GM21737 (cell line): ENCODE measurements at regions not wholly inside any gene's neighbourhood (a gene's known extent, or its start where the extent isn't known, plus 50 kb on each side); places are given as distances from the start of the nearest gene placed in this dataset.

Experiments
- ATAC-seq: cut with Tn5 transposase; IDR thresholded peaks from one replicate; pipeline ENCODE4 v1.9.1; 2021; ENCODE audit warnings: mild to moderate bottlenecking, moderate library complexity; ENCODE audit not compliant: unreplicated experiment

DNA sequence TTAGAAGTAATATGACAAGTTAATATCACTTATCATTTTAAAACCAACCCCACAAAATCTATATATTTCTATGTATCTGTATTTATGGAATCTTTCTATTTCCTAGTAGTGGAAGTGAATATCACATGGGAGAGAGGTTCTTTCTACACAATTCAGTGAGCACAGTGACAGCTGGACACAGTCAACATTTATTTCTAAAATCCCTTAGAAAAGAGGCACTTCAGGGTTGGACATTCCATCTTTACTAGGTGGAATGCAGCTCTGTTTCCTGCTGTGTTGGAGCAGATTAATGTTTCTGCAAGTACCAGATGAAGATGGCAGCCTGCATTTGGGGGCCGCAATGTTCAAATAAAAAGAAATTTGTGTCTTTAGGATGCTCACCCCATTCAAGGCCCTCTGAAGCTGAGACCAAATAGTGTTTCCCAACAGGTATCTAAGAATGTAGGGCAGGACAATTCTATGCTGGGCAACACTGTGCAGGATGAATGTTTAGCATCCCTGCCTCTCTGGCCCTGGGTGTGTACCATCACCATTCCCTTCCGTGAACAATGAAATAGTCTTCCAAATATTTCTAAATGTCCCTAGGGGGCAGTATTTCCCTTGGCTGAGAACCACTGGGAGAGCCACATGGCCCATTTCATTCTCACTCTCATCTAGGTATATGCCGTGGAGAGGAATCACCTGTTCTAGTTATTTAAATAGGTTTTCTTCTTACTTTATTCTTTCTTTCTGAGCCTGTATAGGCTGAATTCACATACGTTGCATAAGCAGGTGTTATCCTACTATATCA, 394.8 kb downstream of the PRDM2 start:
- no peak for ATAC-seq

GRCh38 chr1:14098294-14098913, 398.4 kb downstream of the PRDM2 start:
- no peak for ATAC-seq

- ATAC-seq = no peak
Observed at GRCh38 chr1:14100444-14100843, 400.5 kb downstream of the PRDM2 start.

DNA sequence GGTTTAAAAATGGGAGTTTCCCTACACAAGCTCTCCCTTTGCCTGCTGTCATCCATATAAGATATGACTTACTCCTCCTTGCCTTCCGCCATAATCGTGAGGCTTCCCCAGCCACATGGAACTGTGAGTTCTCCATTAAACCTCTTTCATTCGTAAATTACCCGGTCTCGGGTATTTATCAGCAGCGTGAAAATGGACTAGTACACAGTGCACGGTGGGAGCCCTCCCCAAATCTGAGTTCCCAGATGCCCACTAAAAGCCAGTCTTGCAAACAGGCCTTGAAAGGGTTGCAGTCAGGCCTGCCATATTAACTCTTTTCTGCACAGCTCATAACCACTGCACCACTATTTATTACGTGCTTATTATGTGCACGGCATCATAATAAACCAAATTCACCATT, 400.9 kb downstream of the PRDM2 start:
- ATAC-seq = no peak

GRCh38 chr1:14102180-14102579, 402.2 kb downstream of the PRDM2 start:
- ATAC-seq = no peak

DNA sequence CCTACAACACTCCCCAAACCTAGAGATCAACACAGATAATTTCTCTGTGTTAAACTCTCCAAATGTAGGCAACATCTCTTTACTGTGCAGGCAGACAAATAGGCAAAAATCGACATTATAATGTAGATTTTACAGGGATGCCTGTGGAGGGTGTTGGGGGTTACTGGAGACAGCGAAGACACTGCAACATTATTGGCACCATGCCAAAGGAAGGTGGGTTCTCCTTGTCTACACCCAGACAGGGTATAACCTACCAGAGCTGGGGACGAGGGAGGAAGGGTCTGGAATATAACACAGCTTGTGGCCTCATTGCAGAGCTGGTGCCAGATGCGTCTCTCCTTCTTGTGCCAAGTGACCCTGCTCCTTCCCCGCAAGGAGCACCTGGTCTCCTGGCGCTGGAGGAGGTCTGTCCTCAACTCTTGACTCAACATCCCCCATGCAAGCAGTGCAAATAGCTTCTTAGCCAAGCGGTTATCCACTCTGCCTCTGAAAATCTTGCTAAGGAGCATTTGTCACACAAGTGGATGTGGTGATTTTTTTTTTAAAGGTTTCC, 404.0 kb downstream of the PRDM2 start:
- no peak for ATAC-seq

DNA sequence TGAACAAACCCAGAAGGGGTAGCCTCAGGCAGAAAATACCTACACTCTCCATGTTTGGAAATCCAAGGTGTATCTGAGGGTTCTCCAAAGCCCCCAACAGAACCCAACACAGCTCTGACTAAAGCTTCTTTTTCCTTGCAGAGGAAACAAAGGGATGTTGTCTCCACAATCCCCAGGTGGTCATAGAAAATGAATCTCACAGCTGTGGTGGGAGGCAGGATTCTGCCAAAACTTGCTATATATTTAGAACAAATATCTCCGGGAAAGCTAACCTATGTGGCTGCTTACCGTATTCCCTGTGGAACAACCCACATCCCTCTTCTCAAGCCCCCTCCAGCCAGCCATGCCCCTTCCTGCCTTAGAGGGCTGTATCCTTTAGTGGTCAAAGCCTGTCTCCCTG, 406.1 kb downstream of the PRDM2 start:
- ATAC-seq = no peak

GRCh38 chr1:14106679-14107313, 406.8 kb downstream of the PRDM2 start:
- ATAC-seq = no peak

GRCh38 chr1:14108356-14109275, 408.6 kb downstream of the PRDM2 start:
- ATAC-seq = no peak

- ATAC-seq = no peak
Observed at GRCh38 chr1:14109276-14109635, 409.3 kb downstream of the PRDM2 start.

DNA sequence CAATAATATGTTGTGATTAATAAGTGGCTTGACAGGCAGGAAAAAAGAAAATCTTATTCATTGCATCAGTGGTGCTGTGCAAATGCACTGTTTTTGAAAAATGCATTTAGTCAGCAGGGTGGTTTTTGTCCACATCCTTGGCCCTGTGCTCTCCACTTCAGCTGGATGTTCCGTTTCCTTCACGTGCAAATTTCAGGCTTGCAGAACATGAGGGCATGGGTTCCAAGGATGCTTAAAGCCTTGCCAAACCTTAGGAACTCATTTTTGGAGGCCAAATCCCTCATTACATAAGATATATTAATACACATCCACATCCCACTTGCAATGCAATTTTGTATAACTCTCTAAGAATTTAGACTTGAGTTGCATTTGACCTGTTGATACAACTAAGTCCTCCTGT, 410.1 kb downstream of the PRDM2 start:
- ATAC-seq = no peak

DNA sequence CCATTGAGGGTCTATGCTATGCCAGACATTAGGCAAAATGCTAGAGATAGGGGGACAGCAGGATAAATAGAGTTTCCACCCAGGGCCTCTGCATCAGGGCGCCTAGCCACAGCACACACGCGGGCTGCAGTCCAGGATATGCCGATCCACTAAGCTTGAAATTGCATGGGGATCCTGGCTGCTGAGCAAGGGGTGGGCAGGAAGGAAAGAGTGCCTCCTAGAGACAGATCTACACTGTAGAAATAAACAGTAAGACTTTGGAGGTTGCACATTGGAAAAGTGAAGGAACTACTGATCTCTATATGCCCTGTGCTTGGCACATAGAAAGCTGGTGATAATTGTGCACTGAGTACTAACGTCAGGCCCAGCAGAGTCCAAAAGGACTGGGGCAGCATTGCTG, 411.1 kb downstream of the PRDM2 start:
- ATAC-seq = no peak

DNA sequence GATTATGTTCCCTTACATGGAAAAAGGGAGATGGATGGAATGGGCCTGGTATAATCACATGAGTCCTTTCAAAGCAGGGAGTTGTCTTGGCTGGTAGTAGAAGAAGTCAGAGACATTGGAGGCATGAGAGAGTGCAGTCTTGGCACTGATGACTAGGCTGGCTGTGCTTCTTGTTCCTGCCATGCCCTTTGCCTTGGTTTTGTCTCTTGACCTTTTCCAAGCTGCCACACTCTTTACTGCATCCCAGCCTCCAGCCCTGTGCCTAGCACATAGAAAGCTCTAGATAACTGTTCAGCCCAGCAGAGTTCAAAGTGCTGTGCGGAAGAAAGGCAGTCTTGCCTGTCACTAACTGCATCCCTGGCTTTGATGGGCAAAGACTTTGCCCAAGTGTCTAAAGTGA, 412.6 kb downstream of the PRDM2 start:
- no peak for ATAC-seq

DNA sequence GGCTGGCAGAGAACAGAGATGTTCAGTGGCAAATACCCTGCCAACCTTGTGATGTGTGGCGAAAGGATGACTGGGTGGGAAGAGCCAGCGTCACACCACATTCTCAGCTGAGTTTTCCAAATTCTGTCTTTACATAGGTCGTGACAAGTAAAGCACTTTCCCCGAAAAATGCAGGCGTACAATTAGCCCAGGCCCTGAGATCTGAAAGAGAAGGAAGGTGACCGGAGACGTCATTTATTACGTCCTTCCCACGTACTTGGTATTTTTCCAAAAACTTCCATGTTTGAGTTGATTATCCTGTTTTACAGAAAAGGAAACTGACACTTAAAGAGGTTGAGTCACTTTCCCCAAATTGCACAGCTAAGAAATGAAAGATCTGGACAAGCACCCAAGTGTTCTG, 413.3 kb downstream of the PRDM2 start:
- ATAC-seq = no peak

GRCh38 chr1:14113841-14114567, 414.0 kb downstream of the PRDM2 start:
- ATAC-seq = no peak

GRCh38 chr1:14115976-14116375, 416.0 kb downstream of the PRDM2 start:
- no peak for ATAC-seq

GRCh38 chr1:14117700-14118099, 417.7 kb downstream of the PRDM2 start:
- ATAC-seq = no peak

DNA sequence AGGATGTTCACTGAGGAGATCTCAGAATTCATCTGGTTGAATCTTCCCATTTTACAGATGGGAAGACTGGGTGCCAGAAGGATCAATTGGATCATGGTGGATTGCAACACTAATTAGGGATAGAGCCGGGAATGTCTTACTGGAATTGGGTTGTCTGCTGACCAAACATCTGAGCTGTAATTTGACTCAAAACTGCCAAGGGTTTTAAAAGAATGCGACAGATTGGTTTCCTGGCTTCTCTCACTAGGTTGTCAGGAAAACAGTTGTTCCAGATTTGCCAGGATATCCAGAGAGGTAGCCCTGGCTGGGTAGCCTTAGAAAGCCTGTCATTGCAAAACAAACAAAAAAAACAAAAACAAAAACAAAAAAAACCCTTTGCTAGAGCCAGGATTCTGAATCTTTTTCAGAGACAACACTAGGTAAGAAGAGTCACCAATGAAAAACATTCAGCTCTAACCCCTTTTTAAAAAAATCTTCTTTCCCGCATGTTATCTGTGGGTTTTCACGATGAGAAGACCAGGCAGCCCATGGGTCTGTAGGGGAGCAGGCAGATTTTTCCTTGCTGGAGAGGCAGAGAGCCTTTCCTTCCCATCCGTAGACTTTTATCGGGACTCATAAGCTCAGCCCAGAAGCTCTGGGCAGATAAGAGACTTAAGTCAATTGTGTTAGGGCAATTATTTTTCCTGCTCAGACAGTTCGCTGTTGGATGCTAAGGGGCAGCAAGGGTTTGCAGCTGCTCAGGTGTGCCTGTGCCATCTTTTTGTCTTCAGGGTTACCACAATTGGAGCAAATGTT, 418.9 kb downstream of the PRDM2 start:
- no peak for ATAC-seq

- ATAC-seq = no peak
Observed at GRCh38 chr1:14120895-14121294, 420.9 kb downstream of the PRDM2 start.
